ENCODE measurements at regions not wholly inside any gene's neighbourhood (a gene's known extent, or its start where the extent isn't known, plus 50 kb on each side); places are given as distances from the start of the nearest gene placed in this dataset.

GRCh38 chr12:127144770-127145169 lies 1122.2 kb upstream of the TMEM132C start:
- H3K9ac ChIP-seq, result no peak overlapping the region
- H3K27me3 ChIP-seq, result no peaks in the 10 kb centered on the region
- H3F3A ChIP-seq (ENCODE audit: low read depth), result no peaks in the 10 kb centered on the region
- H3K4me2 ChIP-seq, result no peak overlapping the region
- no peaks in the 10 kb centered on the region for H3K9me3 Mint-ChIP-seq
- H3K4me1 ChIP-seq, result peaks cover 13% of the 10 kb centered on the region
- no peaks in the 10 kb centered on the region for H3K79me2 ChIP-seq (ENCODE audit: low read depth)
- no peaks in the 10 kb centered on the region for H3K9me3 ChIP-seq (ENCODE audit: low read depth)
- no peaks in the 10 kb centered on the region for H3K36me3 ChIP-seq
- no peak overlapping the region for H3K27ac Mint-ChIP-seq
- TF ChIP-seq CTCF (IDR thresholded peaks at IDR 0.05) (no peak), EZH2phosphoT487 (IDR thresholded peaks at IDR 0.05) (no peak)
- H3K4me3 ChIP-seq, result no peak overlapping the region
- H3K27me3 Mint-ChIP-seq (ENCODE audit: insufficient read depth, low read depth), result peaks cover 5% of the 10 kb centered on the region
- no peaks in the 10 kb centered on the region for H4K20me1 ChIP-seq (ENCODE audit: low read depth)
- H3K36me3 Mint-ChIP-seq, result no peaks in the 10 kb centered on the region
- no peak overlapping the region for H3K4me3 Mint-ChIP-seq
- no peak overlapping the region for H3K27ac ChIP-seq
- no peak overlapping the region for H2AFZ ChIP-seq (replicated peaks)
- no peak for DNase-seq (ENCODE audit: low spot score)
- peaks cover 9% of the 10 kb centered on the region for H3K4me1 Mint-ChIP-seq

DNA sequence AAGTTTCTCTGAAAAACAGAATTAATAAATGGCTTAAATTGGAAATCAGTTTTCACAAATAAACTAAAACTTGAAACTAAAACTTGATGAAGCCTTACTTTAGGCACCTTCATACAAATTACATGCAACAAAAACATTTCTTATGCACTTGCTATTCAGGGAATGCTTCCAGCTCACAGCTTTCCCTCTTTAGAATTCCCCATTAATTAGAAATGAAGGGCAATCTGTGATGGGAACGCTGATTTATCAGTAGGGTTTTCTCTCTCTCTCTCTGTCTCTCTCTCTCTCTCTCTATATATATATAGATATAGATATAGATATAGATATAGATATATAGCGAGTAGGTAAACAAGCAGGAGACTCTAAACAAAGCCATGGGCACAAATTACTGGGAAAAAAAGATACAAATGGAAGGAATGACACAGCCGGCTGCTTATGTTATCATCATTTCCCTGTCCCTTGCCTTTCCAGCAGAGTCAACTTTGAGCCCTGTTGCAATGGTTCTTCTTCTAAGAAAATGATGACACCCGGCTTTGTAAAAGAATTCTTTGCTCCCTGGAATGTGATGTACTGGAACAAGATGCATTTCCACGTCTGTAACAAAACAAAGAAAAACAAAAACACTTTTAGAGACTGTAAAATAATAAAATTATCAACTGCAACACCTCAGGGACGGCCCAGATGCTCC lies 1121.6 kb upstream of the TMEM132C start:
- no peaks in the 10 kb centered on the region for H3K27me3 ChIP-seq
- peaks cover 5% of the 10 kb centered on the region for H3K27me3 Mint-ChIP-seq (ENCODE audit: insufficient read depth, low read depth)
- H3K9me3 ChIP-seq (ENCODE audit: low read depth), result no peaks in the 10 kb centered on the region
- no peak overlapping the region for H3K4me2 ChIP-seq
- no peak for DNase-seq (ENCODE audit: low spot score)
- TF ChIP-seq CTCF (IDR thresholded peaks at IDR 0.05), result no peak
- TF ChIP-seq EZH2 (IDR thresholded peaks at IDR 0.05), result no peak
- no peak for TF ChIP-seq EZH2phosphoT487 (IDR thresholded peaks at IDR 0.05)
- no peaks in the 10 kb centered on the region for H3K79me2 ChIP-seq (ENCODE audit: low read depth)
- no peaks in the 10 kb centered on the region for H4K20me1 ChIP-seq (ENCODE audit: low read depth)
- no peak overlapping the region for H3K27ac Mint-ChIP-seq
- no peak overlapping the region for H3K9ac ChIP-seq
- H3K36me3 ChIP-seq, result no peaks in the 10 kb centered on the region
- H3K4me1 Mint-ChIP-seq, result peaks cover 9% of the 10 kb centered on the region
- H3K9me3 Mint-ChIP-seq, result no peaks in the 10 kb centered on the region
- no peak overlapping the region for H3K4me3 ChIP-seq
- H3K36me3 Mint-ChIP-seq, result no peaks in the 10 kb centered on the region
- H3K27ac ChIP-seq, result no peak overlapping the region
- H3F3A ChIP-seq (ENCODE audit: low read depth), result no peaks in the 10 kb centered on the region
- H3K4me3 Mint-ChIP-seq, result no peak overlapping the region
- peaks cover 13% of the 10 kb centered on the region for H3K4me1 ChIP-seq
- H2AFZ ChIP-seq (replicated peaks), result no peak overlapping the region

DNA sequence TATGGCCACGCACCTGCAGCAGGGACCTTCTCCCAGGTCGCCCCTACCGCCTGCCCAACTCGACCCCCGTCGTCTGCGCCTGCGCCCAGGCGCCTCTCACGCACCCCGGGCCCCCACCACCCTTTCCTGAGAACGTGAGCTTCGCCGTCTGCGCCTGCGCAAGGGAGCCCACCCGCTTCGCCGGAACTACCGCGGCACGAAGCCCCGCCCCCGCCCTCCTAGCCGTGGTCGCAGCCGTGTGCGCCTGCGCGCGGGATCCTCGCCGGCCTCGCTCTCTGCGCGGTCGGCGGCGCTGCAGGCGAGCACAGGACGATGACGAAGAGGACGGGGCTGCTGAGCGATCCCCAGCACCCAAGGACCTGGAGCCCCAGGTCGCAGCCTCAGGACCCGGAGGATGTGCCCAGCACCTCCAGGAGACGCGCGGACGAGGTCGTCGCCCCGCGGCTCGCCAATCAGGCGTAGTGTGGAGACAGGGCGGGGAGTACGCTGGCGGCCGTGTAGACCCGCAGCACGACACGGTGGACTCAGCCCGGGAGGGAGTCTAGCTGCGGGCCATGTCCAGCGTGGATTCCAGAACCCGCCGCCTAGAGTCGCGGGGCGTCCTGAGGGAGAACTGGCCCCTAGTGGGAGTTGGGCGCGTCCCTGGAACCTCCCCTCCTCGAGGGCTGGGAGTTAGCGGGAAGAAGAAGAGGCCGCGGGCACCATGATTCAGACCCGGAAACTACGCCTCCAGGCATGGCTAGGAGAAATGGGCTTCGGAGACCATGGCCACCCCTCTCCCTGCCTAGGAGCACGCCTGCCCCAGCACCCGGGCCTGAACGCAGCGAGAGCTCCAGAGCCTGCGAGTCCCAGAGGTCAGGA lies 1120.8 kb upstream of the TMEM132C start:
- Histone ChIP-seq H3K4me2 (no peak overlapping the region), H4K20me1 (ENCODE audit: low read depth) (no peaks in the 10 kb centered on the region), H3K9me3 (ENCODE audit: low read depth) (no peaks in the 10 kb centered on the region), H2AFZ (replicated peaks) (no peak overlapping the region), H3K9ac (no peak overlapping the region), H3K79me2 (ENCODE audit: low read depth) (no peaks in the 10 kb centered on the region), H3F3A (ENCODE audit: low read depth) (no peaks in the 10 kb centered on the region), H3K4me1 (peaks cover 13% of the 10 kb centered on the region), H3K27me3 (no peaks in the 10 kb centered on the region), H3K4me3 (no peak overlapping the region), H3K27ac (no peak overlapping the region), H3K36me3 (no peaks in the 10 kb centered on the region)
- no peaks in the 10 kb centered on the region for H3K36me3 Mint-ChIP-seq
- H3K4me1 Mint-ChIP-seq, result peaks cover 9% of the 10 kb centered on the region
- no peak overlapping the region for H3K4me3 Mint-ChIP-seq
- no peak for DNase-seq (ENCODE audit: low spot score)
- H3K9me3 Mint-ChIP-seq, result no peaks in the 10 kb centered on the region
- TF ChIP-seq EZH2phosphoT487 (IDR thresholded peaks at IDR 0.05) (no peak), EZH2 (IDR thresholded peaks at IDR 0.05) (no peak), CTCF (IDR thresholded peaks at IDR 0.05) (no peak)
- no peak overlapping the region for H3K27ac Mint-ChIP-seq
- peaks cover 5% of the 10 kb centered on the region for H3K27me3 Mint-ChIP-seq (ENCODE audit: insufficient read depth, low read depth)
